CD8-positive, alpha-beta memory T cell (primary cell): ENCODE measurements at regions not wholly inside any gene's neighbourhood (a gene's known extent, or its start where the extent isn't known, plus 50 kb on each side); places are given as distances from the start of the nearest gene placed in this dataset.
"Not testable (repeated sequence)": the region's sequence is repeated elsewhere in the genome, so short reads cannot be mapped to it uniquely, and the experiment has no call there.

ENCODE experiments used
- CTCF ChIA-PET: fragments of 350-600 bp; sonication (Branson Sonifier 250); formaldehyde crosslinking; loops from one replicate; lab custom pipeline; 2021; ENCODE audit warnings: antibody characterized with exemption; lab: Charles Lee
- POLR2A ChIA-PET: fragments of 350-600 bp; sonication (Branson Sonifier 250); formaldehyde crosslinking; loops from one replicate; lab custom pipeline; 2021; ENCODE audit warnings: antibody characterized with exemption; lab: Charles Lee
- DNase-seq, 5 donors: peaks; one replicate each; pipeline versions ENCODE4 v3.0.0 to v3.0.0-alpha.2; 2020 to 2022; ENCODE audit warnings: mixed read lengths in 1 of 5
- H3K27ac ChIP-seq: one replicate; pipeline ENCODE4 v1.7.0; 2013; ENCODE audit warnings: low read depth, mild to moderate bottlenecking, low read length, moderate library complexity
- H3K27me3 ChIP-seq: 2 replicates; pipeline ENCODE4 v1.7.0; 2013; ENCODE audit warnings: low read length, mild to moderate bottlenecking; ENCODE audit not compliant: insufficient read depth, poor library complexity, severe bottlenecking
- H3K36me3 ChIP-seq: 2 replicates; pipeline ENCODE4 v1.7.0; 2013; ENCODE audit warnings: mild to moderate bottlenecking, low read length, moderate library complexity; ENCODE audit not compliant: insufficient read depth
- H3K4me1 ChIP-seq: 2 replicates; pipeline ENCODE4 v1.7.0; 2013; ENCODE audit warnings: mild to moderate bottlenecking, low read length, moderate library complexity; ENCODE audit not compliant: insufficient read depth
- H3K4me3 ChIP-seq: 2 replicates; pipeline ENCODE4 v1.7.0; 2013; ENCODE audit warnings: mild to moderate bottlenecking, low read length
- H3K9me3 ChIP-seq: 2 replicates; pipeline ENCODE4 v1.7.0; 2013; ENCODE audit warnings: mild to moderate bottlenecking, low read length
- H3K27ac Mint-ChIP-seq, 8 donors: one replicate each; pipeline ENCODE4 v1.8.0; 2020 to 2021; ENCODE audit warnings: mixed read lengths in 8 of 8, mild to moderate bottlenecking in 6 of 8, inconsistent platforms in 3 of 8, moderate library complexity in 3 of 8
- H3K27me3 Mint-ChIP-seq, 2 donors: one replicate each; pipeline ENCODE4 v1.8.0; 2020 to 2021; ENCODE audit warnings: mixed read lengths in 2 of 2, mild to moderate bottlenecking in 1 of 2, moderate library complexity in 1 of 2
- H3K36me3 Mint-ChIP-seq, 3 donors: one replicate each; pipeline ENCODE4 v1.8.0; 2020 to 2021; ENCODE audit warnings: mixed read lengths in 3 of 3, inconsistent platforms in 1 of 3, mild to moderate bottlenecking in 1 of 3
- H3K4me1 Mint-ChIP-seq, 3 donors: one replicate each; pipeline ENCODE4 v1.8.0; 2020 to 2021; ENCODE audit warnings: mixed read lengths in 3 of 3, inconsistent platforms in 1 of 3, mild to moderate bottlenecking in 1 of 3
- H3K4me3 Mint-ChIP-seq, 7 donors: one replicate each; pipeline ENCODE4 v1.8.0; 2020 to 2021; ENCODE audit warnings: mixed read lengths in 7 of 7, mild to moderate bottlenecking in 6 of 7, moderate library complexity in 4 of 7, inconsistent platforms in 2 of 7
- H3K9me3 Mint-ChIP-seq, 5 donors: one replicate each; pipeline ENCODE4 v1.8.0; 2020 to 2022; ENCODE audit warnings: mixed read lengths in 5 of 5, mild to moderate bottlenecking in 3 of 5, moderate library complexity in 2 of 5, inconsistent platforms in 1 of 5

GRCh38 chr4:137895515-137895914 is 346.6 kb downstream of the SLC7A11 start:
- H3K27ac Mint-ChIP-seq, H3K4me3 ChIP-seq, H3K27me3 Mint-ChIP-seq, POLR2A ChIA-PET, CTCF ChIA-PET, H3K27me3 ChIP-seq, H3K4me1 Mint-ChIP-seq, H3K27ac ChIP-seq, H3K4me3 Mint-ChIP-seq, H3K36me3 ChIP-seq, DNase-seq, H3K36me3 Mint-ChIP-seq, H3K9me3 ChIP-seq, H3K4me1 ChIP-seq: not testable (repeated sequence)
- H3K9me3 Mint-ChIP-seq = peaks cover 6 to 18% (median 7%) of the 10 kb centered on the region in 5 donors

GRCh38 chr4:137892134-137892533 is 350.0 kb downstream of the SLC7A11 start:
- Histone ChIP-seq H3K4me3 (no peak overlapping the region), H3K27me3 (no peaks in the 10 kb centered on the region), H3K4me1 (no peaks in the 10 kb centered on the region), H3K9me3 (no peaks in the 10 kb centered on the region), H3K36me3 (no peaks in the 10 kb centered on the region), H3K27ac (no peak overlapping the region)
- peaks cover 3 to 18% (median 10%) of the 10 kb centered on the region in 5 donors for H3K9me3 Mint-ChIP-seq
- peaks cover 0 to 2% (median 0%) of the 10 kb centered on the region in 3 donors for H3K36me3 Mint-ChIP-seq
- no peak for DNase-seq
- H3K27me3 Mint-ChIP-seq = no peaks in the 10 kb centered on the region
- H3K4me3 Mint-ChIP-seq = no peak overlapping the region
- POLR2A ChIA-PET = no interaction called here
- H3K4me1 Mint-ChIP-seq = no peaks in the 10 kb centered on the region
- CTCF ChIA-PET = no interaction called here
- no peak overlapping the region for H3K27ac Mint-ChIP-seq

- no peaks in the 10 kb centered on the region for H3K4me1 ChIP-seq
- no peak for DNase-seq
- no peaks in the 10 kb centered on the region for H3K27me3 Mint-ChIP-seq
- peaks cover 5 to 21% (median 10%) of the 10 kb centered on the region in 5 donors for H3K9me3 Mint-ChIP-seq
- no peaks in the 10 kb centered on the region for H3K27me3 ChIP-seq
- H3K4me3 Mint-ChIP-seq = no peak overlapping the region
- H3K27ac ChIP-seq = no peak overlapping the region
- no peak overlapping the region for H3K27ac Mint-ChIP-seq
- H3K36me3 ChIP-seq = no peaks in the 10 kb centered on the region
- peaks cover 0 to 2% (median 0%) of the 10 kb centered on the region in 3 donors for H3K36me3 Mint-ChIP-seq
- POLR2A ChIA-PET = no interaction called here
- H3K9me3 ChIP-seq = no peaks in the 10 kb centered on the region
- H3K4me3 ChIP-seq = no peak overlapping the region
- CTCF ChIA-PET = no interaction called here
- no peaks in the 10 kb centered on the region for H3K4me1 Mint-ChIP-seq
Observed at GRCh38 chr4:137890812-137891211, 351.3 kb downstream of the SLC7A11 start.

- Mint-ChIP-seq H3K4me1 (no peaks in the 10 kb centered on the region), H3K36me3 (no peaks in the 10 kb centered on the region), H3K27ac (no peak overlapping the region), H3K27me3 (no peaks in the 10 kb centered on the region), H3K9me3 (peaks cover 2 to 27% (median 5%) of the 10 kb centered on the region in 5 donors), H3K4me3 (no peak overlapping the region)
- CTCF ChIA-PET = no interaction called here
- no peaks in the 10 kb centered on the region for H3K27me3 ChIP-seq
- no peak overlapping the region for H3K27ac ChIP-seq
- POLR2A ChIA-PET = no interaction called here
- no peaks in the 10 kb centered on the region for H3K9me3 ChIP-seq
- DNase-seq = no peak
- H3K4me3 ChIP-seq = no peak overlapping the region
- H3K36me3 ChIP-seq = no peaks in the 10 kb centered on the region
- H3K4me1 ChIP-seq = no peaks in the 10 kb centered on the region
Observed at GRCh38 chr4:137881641-137882040, 349.3 kb upstream of the PCDH18 start.

GRCh38 chr4:137868067-137868466 is 335.8 kb upstream of the PCDH18 start:
- CTCF ChIA-PET, H3K9me3 Mint-ChIP-seq: not testable (repeated sequence)

GRCh38 chr4:137866671-137867070 is 334.4 kb upstream of the PCDH18 start:
- Histone ChIP-seq H3K27ac (no peak overlapping the region), H3K4me1 (no peaks in the 10 kb centered on the region), H3K36me3 (no peaks in the 10 kb centered on the region), H3K27me3 (no peaks in the 10 kb centered on the region), H3K9me3 (no peaks in the 10 kb centered on the region), H3K4me3 (no peak overlapping the region)
- H3K27me3 Mint-ChIP-seq = no peaks in the 10 kb centered on the region
- no peaks in the 10 kb centered on the region for H3K4me1 Mint-ChIP-seq
- H3K36me3 Mint-ChIP-seq = no peaks in the 10 kb centered on the region
- H3K27ac Mint-ChIP-seq = no peak overlapping the region
- peaks cover 1 to 7% (median 5%) of the 10 kb centered on the region in 5 donors for H3K9me3 Mint-ChIP-seq
- no peak overlapping the region for H3K4me3 Mint-ChIP-seq
- ChIA-PET POLR2A (no interaction called here), CTCF (no interaction called here)
- DNase-seq = no peak

More at GRCh38 chr4:137868067-137868466, 335.8 kb upstream of the PCDH18 start:
- H3K36me3 Mint-ChIP-seq, H3K27me3 ChIP-seq, H3K4me3 Mint-ChIP-seq, H3K27me3 Mint-ChIP-seq, H3K4me1 Mint-ChIP-seq, H3K36me3 ChIP-seq, POLR2A ChIA-PET, H3K9me3 ChIP-seq, H3K27ac Mint-ChIP-seq, H3K27ac ChIP-seq, H3K4me1 ChIP-seq, H3K4me3 ChIP-seq, DNase-seq: not testable (repeated sequence)

- Histone ChIP-seq H3K27me3 (no peaks in the 10 kb centered on the region), H3K4me1 (no peaks in the 10 kb centered on the region), H3K27ac (no peak overlapping the region), H3K4me3 (no peak overlapping the region), H3K9me3 (no peaks in the 10 kb centered on the region), H3K36me3 (no peaks in the 10 kb centered on the region)
- no peaks in the 10 kb centered on the region for H3K4me1 Mint-ChIP-seq
- H3K4me3 Mint-ChIP-seq = no peak overlapping the region
- ChIA-PET CTCF (no interaction called here), POLR2A (no interaction called here)
- DNase-seq = no peak
- peaks cover 0 to 6% (median 1%) of the 10 kb centered on the region in 5 donors for H3K9me3 Mint-ChIP-seq
- H3K27ac Mint-ChIP-seq = no peak overlapping the region
- H3K27me3 Mint-ChIP-seq = no peaks in the 10 kb centered on the region
- H3K36me3 Mint-ChIP-seq = no peaks in the 10 kb centered on the region
Observed at GRCh38 chr4:137861682-137862081, 329.4 kb upstream of the PCDH18 start.

GRCh38 chr4:137853424-137853823 is 321.1 kb upstream of the PCDH18 start:
- Mint-ChIP-seq H3K36me3 (no peaks in the 10 kb centered on the region), H3K4me1 (no peaks in the 10 kb centered on the region), H3K27ac (no peak overlapping the region), H3K9me3 (peaks cover 9 to 23% (median 9%) of the 10 kb centered on the region in 5 donors), H3K27me3 (peaks cover 0 to 1% of the 10 kb centered on the region in 2 donors), H3K4me3 (no peak overlapping the region)
- H3K36me3 ChIP-seq = no peaks in the 10 kb centered on the region
- CTCF ChIA-PET = no interaction called here
- H3K9me3 ChIP-seq = no peaks in the 10 kb centered on the region
- no peaks in the 10 kb centered on the region for H3K4me1 ChIP-seq
- H3K27ac ChIP-seq = no peak overlapping the region
- DNase-seq = no peak
- POLR2A ChIA-PET = no interaction called here
- no peak overlapping the region for H3K4me3 ChIP-seq
- H3K27me3 ChIP-seq = no peaks in the 10 kb centered on the region

- H3K36me3 ChIP-seq = no peaks in the 10 kb centered on the region
- Mint-ChIP-seq H3K36me3 (no peaks in the 10 kb centered on the region), H3K9me3 (peaks cover 9 to 23% (median 9%) of the 10 kb centered on the region in 5 donors), H3K4me3 (no peak overlapping the region), H3K4me1 (no peaks in the 10 kb centered on the region), H3K27ac (no peak overlapping the region), H3K27me3 (peaks cover 0 to 1% of the 10 kb centered on the region in 2 donors)
- no peak overlapping the region for H3K4me3 ChIP-seq
- ChIA-PET POLR2A (no interaction called here), CTCF (no interaction called here)
- no peak overlapping the region for H3K27ac ChIP-seq
- no peaks in the 10 kb centered on the region for H3K4me1 ChIP-seq
- no peaks in the 10 kb centered on the region for H3K27me3 ChIP-seq
- DNase-seq = no peak
- no peaks in the 10 kb centered on the region for H3K9me3 ChIP-seq
Observed at GRCh38 chr4:137852326-137852725, 320.0 kb upstream of the PCDH18 start.
